ENCODE measurements at regions not wholly inside any gene's neighbourhood (a gene's known extent, or its start where the extent isn't known, plus 50 kb on each side); places are given as distances from the start of the nearest gene placed in this dataset.

DNA sequence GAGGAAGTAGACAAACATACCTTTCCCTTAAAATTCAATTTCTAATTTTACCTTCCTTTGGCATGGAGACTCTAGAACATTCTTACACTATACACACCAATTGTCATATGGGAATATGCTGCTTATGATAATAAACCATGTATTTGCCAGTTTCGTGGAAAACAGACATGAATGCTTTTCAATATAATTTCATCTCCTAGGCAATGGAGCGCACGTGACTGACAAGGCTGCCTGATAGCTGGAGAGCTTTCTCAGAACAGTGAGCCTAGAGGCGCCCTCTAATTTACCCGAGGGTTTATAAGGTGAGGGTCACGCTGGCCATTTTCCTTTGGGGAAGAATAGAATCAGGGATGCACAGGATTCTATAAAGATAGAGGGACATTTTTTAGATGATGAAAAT lies 56.5 kb downstream of the PRR18 start:
- TF ChIP-seq, protein P1, sequence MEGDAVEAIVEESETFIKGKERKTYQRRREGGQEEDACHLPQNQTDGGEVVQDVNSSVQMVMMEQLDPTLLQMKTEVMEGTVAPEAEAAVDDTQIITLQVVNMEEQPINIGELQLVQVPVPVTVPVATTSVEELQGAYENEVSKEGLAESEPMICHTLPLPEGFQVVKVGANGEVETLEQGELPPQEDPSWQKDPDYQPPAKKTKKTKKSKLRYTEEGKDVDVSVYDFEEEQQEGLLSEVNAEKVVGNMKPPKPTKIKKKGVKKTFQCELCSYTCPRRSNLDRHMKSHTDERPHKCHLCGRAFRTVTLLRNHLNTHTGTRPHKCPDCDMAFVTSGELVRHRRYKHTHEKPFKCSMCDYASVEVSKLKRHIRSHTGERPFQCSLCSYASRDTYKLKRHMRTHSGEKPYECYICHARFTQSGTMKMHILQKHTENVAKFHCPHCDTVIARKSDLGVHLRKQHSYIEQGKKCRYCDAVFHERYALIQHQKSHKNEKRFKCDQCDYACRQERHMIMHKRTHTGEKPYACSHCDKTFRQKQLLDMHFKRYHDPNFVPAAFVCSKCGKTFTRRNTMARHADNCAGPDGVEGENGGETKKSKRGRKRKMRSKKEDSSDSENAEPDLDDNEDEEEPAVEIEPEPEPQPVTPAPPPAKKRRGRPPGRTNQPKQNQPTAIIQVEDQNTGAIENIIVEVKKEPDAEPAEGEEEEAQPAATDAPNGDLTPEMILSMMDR (IDR thresholded peaks at IDR 0.05; ENCODE audit: low read depth, low read length, poor library complexity, severe bottlenecking) = no peak
- no peak for TF ChIP-seq EZH2phosphoT487 (IDR thresholded peaks at IDR 0.05; ENCODE audit: borderline replicate concordance, low read length)
